ENCODE measurements at regions not wholly inside any gene's neighbourhood (a gene's known extent, or its start where the extent isn't known, plus 50 kb on each side); places are given as distances from the start of the nearest gene placed in this dataset. TPM values are rescaled to one million over a fixed set of nuclear protein-coding genes. Genes with fewer than 3 reads are reported as not detected.

- Histone ChIP-seq H3K27me3 (ENCODE audit: control insufficient read depth, insufficient read depth, low read length) (peaks cover 45% of the 10 kb centered on the region), H3K9me3 (replicated peaks; ENCODE audit: low read length) (no peaks in the 10 kb centered on the region), H3K4me3 (ENCODE audit: low read length) (no peak overlapping the region), H3K4me2 (ENCODE audit: low read length) (no peak overlapping the region), H3K36me3 (ENCODE audit: insufficient read depth, low read length) (no peaks in the 10 kb centered on the region), H3K4me1 (ENCODE audit: control insufficient read depth, insufficient read depth, low read length) (no peaks in the 10 kb centered on the region), H3K9ac (ENCODE audit: low read depth, low read length) (no peak overlapping the region)
Observed at GRCh38 chr14:92252323-92252722, 70.6 kb upstream of the SLC24A4 start.

- Histone ChIP-seq H3K9ac (ENCODE audit: low read depth, low read length) (no peak overlapping the region), H3K36me3 (ENCODE audit: insufficient read depth, low read length) (no peaks in the 10 kb centered on the region), H3K27me3 (ENCODE audit: control insufficient read depth, insufficient read depth, low read length) (peaks cover 48% of the 10 kb centered on the region), H3K4me2 (ENCODE audit: low read length) (no peak overlapping the region), H3K4me3 (ENCODE audit: low read length) (no peak overlapping the region), H3K9me3 (replicated peaks; ENCODE audit: low read length) (no peaks in the 10 kb centered on the region), H3K4me1 (ENCODE audit: control insufficient read depth, insufficient read depth, low read length) (no peaks in the 10 kb centered on the region)
Observed at GRCh38 chr14:92253381-92253894, 69.5 kb upstream of the SLC24A4 start.

GRCh38 chr14:92254786-92255185 lies 68.2 kb upstream of the SLC24A4 start:
- H3K9me3 ChIP-seq (replicated peaks; ENCODE audit: low read length) = no peaks in the 10 kb centered on the region
- no peaks in the 10 kb centered on the region for H3K4me1 ChIP-seq (ENCODE audit: control insufficient read depth, insufficient read depth, low read length)
- H3K36me3 ChIP-seq (ENCODE audit: insufficient read depth, low read length) = no peaks in the 10 kb centered on the region
- H3K4me3 ChIP-seq (ENCODE audit: low read length) = no peak overlapping the region
- peaks cover 48% of the 10 kb centered on the region for H3K27me3 ChIP-seq (ENCODE audit: control insufficient read depth, insufficient read depth, low read length)
- no peak overlapping the region for H3K9ac ChIP-seq (ENCODE audit: low read depth, low read length)
- H3K4me2 ChIP-seq (ENCODE audit: low read length) = peak overlapping the region; percentile 44

GRCh38 chr14:92258934-92259333 lies 64.0 kb upstream of the SLC24A4 start:
- Histone ChIP-seq H3K9me3 (replicated peaks; ENCODE audit: low read length) (no peaks in the 10 kb centered on the region), H3K4me3 (ENCODE audit: low read length) (no peak overlapping the region), H3K27me3 (ENCODE audit: control insufficient read depth, insufficient read depth, low read length) (peaks cover 38% of the 10 kb centered on the region), H3K4me1 (ENCODE audit: control insufficient read depth, insufficient read depth, low read length) (no peaks in the 10 kb centered on the region), H3K9ac (ENCODE audit: low read depth, low read length) (no peak overlapping the region), H3K36me3 (ENCODE audit: insufficient read depth, low read length) (no peaks in the 10 kb centered on the region), H3K4me2 (ENCODE audit: low read length) (no peak overlapping the region)

GRCh38 chr14:92259613-92260357 lies 63.2 kb upstream of the SLC24A4 start:
- Histone ChIP-seq H3K4me2 (ENCODE audit: low read length) (no peak overlapping the region), H3K27me3 (ENCODE audit: control insufficient read depth, insufficient read depth, low read length) (peaks cover 36% of the 10 kb centered on the region), H3K9ac (ENCODE audit: low read depth, low read length) (no peak overlapping the region), H3K4me3 (ENCODE audit: low read length) (no peak overlapping the region), H3K9me3 (replicated peaks; ENCODE audit: low read length) (no peaks in the 10 kb centered on the region), H3K36me3 (ENCODE audit: insufficient read depth, low read length) (no peaks in the 10 kb centered on the region), H3K4me1 (ENCODE audit: control insufficient read depth, insufficient read depth, low read length) (no peaks in the 10 kb centered on the region)

DNA sequence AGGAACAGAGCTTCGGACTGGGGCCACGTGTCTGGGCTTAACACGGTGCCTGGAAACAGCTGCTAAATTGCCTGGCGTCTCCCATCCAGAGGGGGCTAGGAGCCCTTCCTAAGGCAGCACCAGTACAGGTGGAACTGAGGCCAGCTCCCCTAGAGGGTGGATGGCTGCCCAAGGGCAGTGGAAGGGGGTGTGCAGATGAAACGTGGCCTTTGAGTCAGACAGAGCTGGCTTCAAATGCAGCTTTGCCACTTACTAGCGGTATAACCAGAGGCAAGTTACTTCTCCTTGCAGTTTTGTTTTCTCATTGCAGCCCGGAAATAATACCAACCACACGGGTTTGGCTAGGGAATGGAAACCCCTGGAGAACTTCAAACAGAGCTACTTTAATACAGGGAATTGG lies 59.3 kb upstream of the SLC24A4 start:
- Histone ChIP-seq H3K27me3 (ENCODE audit: control insufficient read depth, insufficient read depth, low read length) (peaks cover 30% of the 10 kb centered on the region), H3K4me2 (ENCODE audit: low read length) (no peak overlapping the region), H3K9me3 (replicated peaks; ENCODE audit: low read length) (no peaks in the 10 kb centered on the region), H3K4me1 (ENCODE audit: control insufficient read depth, insufficient read depth, low read length) (no peaks in the 10 kb centered on the region), H3K4me3 (ENCODE audit: low read length) (no peak overlapping the region), H3K9ac (ENCODE audit: low read depth, low read length) (no peak overlapping the region), H3K36me3 (ENCODE audit: insufficient read depth, low read length) (no peaks in the 10 kb centered on the region)

DNA sequence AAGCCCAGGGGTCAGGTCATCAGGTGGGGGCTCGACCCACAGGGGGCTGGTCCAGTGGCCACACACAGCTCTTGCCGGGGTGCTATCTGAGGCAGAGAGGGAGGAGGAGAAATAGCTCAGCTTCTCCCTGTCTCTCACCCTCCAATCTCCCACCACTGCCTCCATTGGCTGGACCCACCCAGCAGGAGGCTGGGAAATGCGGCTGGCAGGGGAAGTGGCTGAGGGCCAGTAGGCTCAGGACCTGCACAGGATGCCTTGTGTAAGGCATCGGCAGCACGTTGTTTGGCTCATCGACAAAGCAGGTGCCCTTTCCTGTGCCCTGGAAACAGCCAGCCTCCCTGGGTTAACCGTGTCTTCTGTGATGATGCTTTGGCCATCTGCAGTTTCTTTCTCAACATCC lies 58.8 kb upstream of the SLC24A4 start:
- no peak overlapping the region for H3K4me2 ChIP-seq (ENCODE audit: low read length)
- H3K9ac ChIP-seq (ENCODE audit: low read depth, low read length) = no peak overlapping the region
- H3K36me3 ChIP-seq (ENCODE audit: insufficient read depth, low read length) = no peaks in the 10 kb centered on the region
- H3K4me1 ChIP-seq (ENCODE audit: control insufficient read depth, insufficient read depth, low read length) = no peaks in the 10 kb centered on the region
- no peaks in the 10 kb centered on the region for H3K9me3 ChIP-seq (replicated peaks; ENCODE audit: low read length)
- no peak overlapping the region for H3K4me3 ChIP-seq (ENCODE audit: low read length)
- peaks cover 30% of the 10 kb centered on the region for H3K27me3 ChIP-seq (ENCODE audit: control insufficient read depth, insufficient read depth, low read length)

GRCh38 chr14:92266216-92266615 lies 56.7 kb upstream of the SLC24A4 start:
- no peaks in the 10 kb centered on the region for H3K9me3 ChIP-seq (replicated peaks; ENCODE audit: low read length)
- no peak overlapping the region for H3K9ac ChIP-seq (ENCODE audit: low read depth, low read length)
- no peak overlapping the region for H3K4me2 ChIP-seq (ENCODE audit: low read length)
- peaks cover 41% of the 10 kb centered on the region for H3K27me3 ChIP-seq (ENCODE audit: control insufficient read depth, insufficient read depth, low read length)
- no peaks in the 10 kb centered on the region for H3K36me3 ChIP-seq (ENCODE audit: insufficient read depth, low read length)
- no peaks in the 10 kb centered on the region for H3K4me1 ChIP-seq (ENCODE audit: control insufficient read depth, insufficient read depth, low read length)
- no peak overlapping the region for H3K4me3 ChIP-seq (ENCODE audit: low read length)

Small RNAs in the stretch of these regions (small RNA-seq; reads per million reads assigned to genes)
- gene RNU6-366P = not detected
